ENCODE measurements at regions not wholly inside any gene's neighbourhood (a gene's known extent, or its start where the extent isn't known, plus 50 kb on each side); places are given as distances from the start of the nearest gene placed in this dataset.

DNA sequence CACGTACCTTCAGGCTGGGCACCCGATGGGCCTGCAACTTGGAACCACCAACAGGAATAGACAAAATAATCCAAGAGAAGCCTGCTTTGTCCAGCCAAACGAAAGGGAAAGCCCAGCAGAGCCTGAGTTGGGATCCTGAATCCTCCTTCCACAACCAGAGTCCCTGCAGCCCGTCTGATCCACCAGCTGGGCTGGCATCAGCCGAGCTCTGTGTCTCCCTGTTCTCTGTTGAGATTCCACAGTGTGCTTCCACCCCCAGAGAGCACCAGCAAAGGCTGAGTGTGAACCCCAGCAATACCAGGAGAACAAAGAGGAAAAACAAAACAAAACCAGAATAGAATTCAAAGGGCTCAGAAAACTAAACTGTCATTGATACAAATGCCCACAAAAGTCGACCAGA lies 68.8 kb upstream of the PRNP start:
- H3K9me3 ChIP-seq (ENCODE audit: control insufficient read depth in 1 of 2, insufficient read depth in 1 of 2, low read depth in 1 of 2, low read length in 2 of 2), result no peaks in the 10 kb centered on the region
- H3K79me2 ChIP-seq (ENCODE audit: insufficient read depth, low read length), result no peaks in the 10 kb centered on the region
- H4K20me1 ChIP-seq (ENCODE audit: insufficient read depth), result no peaks in the 10 kb centered on the region
- RAD21 ChIA-PET (ENCODE audit: low non-redundant PET in 1 of 2, low total read pairs in 2 of 2, uncharacterized antibody in 2 of 2, unreplicated experiment in 2 of 2), result no interaction called here
- H3K4me3 ChIP-seq (replicated peaks in 1 of 2; ENCODE audit: low read depth in 1 of 2, low read length in 2 of 2), result no peak overlapping the region
- H2AFZ ChIP-seq (ENCODE audit: low read depth, low read length, poor library complexity, severe bottlenecking), result no peak overlapping the region
- intact Hi-C loops (cut with micrococcal nuclease), result no loop called here
- POLR2A ChIA-PET, result no interaction called here
- TF ChIP-seq JUND (IDR thresholded peaks at IDR 0.05), result no peak
- no peak for TF ChIP-seq SP1 (IDR thresholded peaks at IDR 0.05; ENCODE audit: low read depth)
- no peak for TF ChIP-seq ZFX (IDR thresholded peaks at IDR 0.05)
- TF ChIP-seq, protein P1, sequence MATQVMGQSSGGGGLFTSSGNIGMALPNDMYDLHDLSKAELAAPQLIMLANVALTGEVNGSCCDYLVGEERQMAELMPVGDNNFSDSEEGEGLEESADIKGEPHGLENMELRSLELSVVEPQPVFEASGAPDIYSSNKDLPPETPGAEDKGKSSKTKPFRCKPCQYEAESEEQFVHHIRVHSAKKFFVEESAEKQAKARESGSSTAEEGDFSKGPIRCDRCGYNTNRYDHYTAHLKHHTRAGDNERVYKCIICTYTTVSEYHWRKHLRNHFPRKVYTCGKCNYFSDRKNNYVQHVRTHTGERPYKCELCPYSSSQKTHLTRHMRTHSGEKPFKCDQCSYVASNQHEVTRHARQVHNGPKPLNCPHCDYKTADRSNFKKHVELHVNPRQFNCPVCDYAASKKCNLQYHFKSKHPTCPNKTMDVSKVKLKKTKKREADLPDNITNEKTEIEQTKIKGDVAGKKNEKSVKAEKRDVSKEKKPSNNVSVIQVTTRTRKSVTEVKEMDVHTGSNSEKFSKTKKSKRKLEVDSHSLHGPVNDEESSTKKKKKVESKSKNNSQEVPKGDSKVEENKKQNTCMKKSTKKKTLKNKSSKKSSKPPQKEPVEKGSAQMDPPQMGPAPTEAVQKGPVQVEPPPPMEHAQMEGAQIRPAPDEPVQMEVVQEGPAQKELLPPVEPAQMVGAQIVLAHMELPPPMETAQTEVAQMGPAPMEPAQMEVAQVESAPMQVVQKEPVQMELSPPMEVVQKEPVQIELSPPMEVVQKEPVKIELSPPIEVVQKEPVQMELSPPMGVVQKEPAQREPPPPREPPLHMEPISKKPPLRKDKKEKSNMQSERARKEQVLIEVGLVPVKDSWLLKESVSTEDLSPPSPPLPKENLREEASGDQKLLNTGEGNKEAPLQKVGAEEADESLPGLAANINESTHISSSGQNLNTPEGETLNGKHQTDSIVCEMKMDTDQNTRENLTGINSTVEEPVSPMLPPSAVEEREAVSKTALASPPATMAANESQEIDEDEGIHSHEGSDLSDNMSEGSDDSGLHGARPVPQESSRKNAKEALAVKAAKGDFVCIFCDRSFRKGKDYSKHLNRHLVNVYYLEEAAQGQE (IDR thresholded peaks at IDR 0.05; ENCODE audit: low read depth), result no peak
- TF ChIP-seq YY1 (IDR thresholded peaks at IDR 0.05; ENCODE audit: extremely low read depth, insufficient replicate concordance, low read depth, low read length), result no peak
- TF ChIP-seq EGR1 (IDR thresholded peaks at IDR 0.05; ENCODE audit: low read depth), result no peak
- TF ChIP-seq POLR2A (IDR thresholded peaks at IDR 0.05; ENCODE audit: borderline replicate concordance, extremely low read depth, insufficient read depth, insufficient read length), result no peak
- H3K27me3 ChIP-seq (ENCODE audit: insufficient read depth, low read length), result no peaks in the 10 kb centered on the region
- BruUV-seq (replicated peaks), result no TSS peak
- no peak for DNase-seq (ENCODE audit: low read depth, low spot score)
- H3K27ac ChIP-seq (ENCODE audit: low read depth, low read length), result no peak overlapping the region
- no peak overlapping the region for H3K4me2 ChIP-seq (ENCODE audit: low read length)
- no peak overlapping the region for H3K9ac ChIP-seq (ENCODE audit: low read length)
- H3K36me3 ChIP-seq (ENCODE audit: control insufficient read depth in 1 of 2, insufficient read depth in 2 of 2, low read length in 2 of 2), result no peaks in the 10 kb centered on the region
- peaks cover 15 to 16% of the 10 kb centered on the region in 2 experiments for H3K4me1 ChIP-seq (ENCODE audit: control insufficient read depth in 1 of 2, insufficient read depth in 2 of 2, low read length in 2 of 2)
- ATAC-seq, result no peak
- H3K9me2 ChIP-seq (ENCODE audit: insufficient read depth), result no peaks in the 10 kb centered on the region
- CTCF ChIA-PET, result no interaction called here

DNA sequence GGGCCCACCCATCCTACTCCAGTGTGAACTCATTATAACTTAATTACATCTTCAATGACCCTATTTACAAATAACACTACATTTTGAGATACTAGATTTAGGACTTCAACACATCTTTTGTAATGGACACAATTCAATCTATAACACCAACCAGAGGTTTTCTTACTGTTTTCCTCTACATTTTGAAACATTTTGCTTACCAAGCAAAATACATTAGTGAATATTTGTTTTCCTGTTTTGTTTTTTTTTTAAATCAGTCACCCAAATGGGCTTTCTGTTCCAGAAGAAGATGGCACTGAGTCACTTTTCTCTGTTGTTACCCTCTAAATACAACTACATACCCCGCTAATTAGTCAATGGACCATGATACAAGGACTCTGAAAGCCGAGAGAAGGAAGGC lies 69.2 kb upstream of the PRNP start:
- Histone ChIP-seq H3K79me2 (ENCODE audit: insufficient read depth, low read length) (no peaks in the 10 kb centered on the region), H2AFZ (ENCODE audit: low read depth, low read length, poor library complexity, severe bottlenecking) (no peak overlapping the region), H3K4me3 (replicated peaks in 1 of 2; ENCODE audit: low read depth in 1 of 2, low read length in 2 of 2) (no peak overlapping the region), H4K20me1 (ENCODE audit: insufficient read depth) (no peaks in the 10 kb centered on the region), H3K36me3 (ENCODE audit: control insufficient read depth in 1 of 2, insufficient read depth in 2 of 2, low read length in 2 of 2) (no peaks in the 10 kb centered on the region), H3K9me2 (ENCODE audit: insufficient read depth) (no peaks in the 10 kb centered on the region), H3K4me1 (ENCODE audit: control insufficient read depth in 1 of 2, insufficient read depth in 2 of 2, low read length in 2 of 2) (peaks cover 15 to 16% of the 10 kb centered on the region in 2 experiments), H3K9ac (ENCODE audit: low read length) (no peak overlapping the region), H3K27ac (ENCODE audit: low read depth, low read length) (no peak overlapping the region), H3K9me3 (ENCODE audit: control insufficient read depth in 1 of 2, insufficient read depth in 1 of 2, low read depth in 1 of 2, low read length in 2 of 2) (no peaks in the 10 kb centered on the region), H3K27me3 (ENCODE audit: insufficient read depth, low read length) (no peaks in the 10 kb centered on the region), H3K4me2 (ENCODE audit: low read length) (no peak overlapping the region)
- TF ChIP-seq TCF7L2 (IDR thresholded peaks at IDR 0.05; ENCODE audit: borderline replicate concordance, extremely low read depth, insufficient read depth, insufficient read length) (no peak), JUND (IDR thresholded peaks at IDR 0.05) (no peak), SIN3A (IDR thresholded peaks at IDR 0.05; ENCODE audit: low read depth) (no peak), CBX3 (IDR thresholded peaks at IDR 0.05; ENCODE audit: low read depth) (no peak), SP1 (IDR thresholded peaks at IDR 0.05; ENCODE audit: low read depth) (no peak), YY1 (IDR thresholded peaks at IDR 0.05; ENCODE audit: extremely low read depth, insufficient replicate concordance, low read depth, low read length) (no peak), EGR1 (IDR thresholded peaks at IDR 0.05; ENCODE audit: low read depth) (no peak), SRF (IDR thresholded peaks at IDR 0.05; ENCODE audit: low read depth) (no peak)
- TF ChIP-seq, protein P2, sequence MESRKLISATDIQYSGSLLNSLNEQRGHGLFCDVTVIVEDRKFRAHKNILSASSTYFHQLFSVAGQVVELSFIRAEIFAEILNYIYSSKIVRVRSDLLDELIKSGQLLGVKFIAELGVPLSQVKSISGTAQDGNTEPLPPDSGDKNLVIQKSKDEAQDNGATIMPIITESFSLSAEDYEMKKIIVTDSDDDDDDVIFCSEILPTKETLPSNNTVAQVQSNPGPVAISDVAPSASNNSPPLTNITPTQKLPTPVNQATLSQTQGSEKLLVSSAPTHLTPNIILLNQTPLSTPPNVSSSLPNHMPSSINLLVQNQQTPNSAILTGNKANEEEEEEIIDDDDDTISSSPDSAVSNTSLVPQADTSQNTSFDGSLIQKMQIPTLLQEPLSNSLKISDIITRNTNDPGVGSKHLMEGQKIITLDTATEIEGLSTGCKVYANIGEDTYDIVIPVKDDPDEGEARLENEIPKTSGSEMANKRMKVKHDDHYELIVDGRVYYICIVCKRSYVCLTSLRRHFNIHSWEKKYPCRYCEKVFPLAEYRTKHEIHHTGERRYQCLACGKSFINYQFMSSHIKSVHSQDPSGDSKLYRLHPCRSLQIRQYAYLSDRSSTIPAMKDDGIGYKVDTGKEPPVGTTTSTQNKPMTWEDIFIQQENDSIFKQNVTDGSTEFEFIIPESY (IDR thresholded peaks at IDR 0.05; ENCODE audit: extremely low read depth, insufficient replicate concordance, low read length), result no peak
- no peak for ATAC-seq
- BruUV-seq (replicated peaks), result no TSS peak
- CTCF ChIA-PET, result no interaction called here
- no peak for DNase-seq (ENCODE audit: low read depth, low spot score)
- RAD21 ChIA-PET (ENCODE audit: low non-redundant PET in 1 of 2, low total read pairs in 2 of 2, uncharacterized antibody in 2 of 2, unreplicated experiment in 2 of 2), result no interaction called here
- POLR2A ChIA-PET, result no interaction called here
- intact Hi-C loops (cut with micrococcal nuclease), result no loop called here
